B cell (primary cell): ENCODE measurements at regions not wholly inside any gene's neighbourhood (a gene's known extent, or its start where the extent isn't known, plus 50 kb on each side); places are given as distances from the start of the nearest gene placed in this dataset.

Experiments used
- EZH2 ChIP-seq: IDR thresholded peaks from 2 replicates; pipeline ENCODE4 v1.6.1; 2012; ENCODE audit warnings: borderline replicate concordance, low read depth, mild to moderate bottlenecking, moderate library complexity, low read length; ENCODE audit not compliant: insufficient read depth, poor library complexity, severe bottlenecking
- TF ChIP-seq, protein P1 (sequence below): fragments of 200-600 bp; IDR thresholded peaks from one replicate; pipeline ENCODE4 v1.8.0; 2022; ENCODE audit warnings: antibody characterized with exemption, mild to moderate bottlenecking

DNA sequence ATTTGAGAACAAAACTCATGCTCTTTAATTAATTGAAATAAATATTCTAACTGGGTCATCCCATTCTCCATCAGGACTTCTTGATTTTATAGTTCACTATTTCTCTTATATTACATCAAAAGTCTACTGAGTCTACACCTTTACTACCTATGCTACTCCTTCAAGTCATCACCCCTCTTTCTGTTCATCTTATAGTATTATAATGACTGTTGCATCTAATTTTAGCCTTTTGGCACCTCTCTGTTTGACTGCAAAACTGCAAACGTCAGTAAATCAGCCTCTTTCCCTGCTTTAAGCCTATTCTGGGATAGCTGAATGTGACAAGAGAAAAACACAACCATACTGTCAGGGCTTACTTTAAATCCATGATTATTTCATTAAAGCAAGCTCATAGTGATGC lies 639.1 kb downstream of the GABRG1 start:
- TF ChIP-seq, protein P1, sequence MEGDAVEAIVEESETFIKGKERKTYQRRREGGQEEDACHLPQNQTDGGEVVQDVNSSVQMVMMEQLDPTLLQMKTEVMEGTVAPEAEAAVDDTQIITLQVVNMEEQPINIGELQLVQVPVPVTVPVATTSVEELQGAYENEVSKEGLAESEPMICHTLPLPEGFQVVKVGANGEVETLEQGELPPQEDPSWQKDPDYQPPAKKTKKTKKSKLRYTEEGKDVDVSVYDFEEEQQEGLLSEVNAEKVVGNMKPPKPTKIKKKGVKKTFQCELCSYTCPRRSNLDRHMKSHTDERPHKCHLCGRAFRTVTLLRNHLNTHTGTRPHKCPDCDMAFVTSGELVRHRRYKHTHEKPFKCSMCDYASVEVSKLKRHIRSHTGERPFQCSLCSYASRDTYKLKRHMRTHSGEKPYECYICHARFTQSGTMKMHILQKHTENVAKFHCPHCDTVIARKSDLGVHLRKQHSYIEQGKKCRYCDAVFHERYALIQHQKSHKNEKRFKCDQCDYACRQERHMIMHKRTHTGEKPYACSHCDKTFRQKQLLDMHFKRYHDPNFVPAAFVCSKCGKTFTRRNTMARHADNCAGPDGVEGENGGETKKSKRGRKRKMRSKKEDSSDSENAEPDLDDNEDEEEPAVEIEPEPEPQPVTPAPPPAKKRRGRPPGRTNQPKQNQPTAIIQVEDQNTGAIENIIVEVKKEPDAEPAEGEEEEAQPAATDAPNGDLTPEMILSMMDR: no peak
- no peak for TF ChIP-seq EZH2
